PC-3 (cell line): ENCODE measurements at regions not wholly inside any gene's neighbourhood (a gene's known extent, or its start where the extent isn't known, plus 50 kb on each side); places are given as distances from the start of the nearest gene placed in this dataset.

Experiments used
- ATAC-seq: fragments of 200-7000 bp; cut with Tn5 transposase; 2 replicates; pipeline ENCODE4 v1.9.1; 2020; ENCODE audit warnings: mild to moderate bottlenecking, moderate library complexity
- BruUV-seq: library from RNA; stranded (reverse); fragments of 400-500 nt; replicated peaks from 2 replicates; lab custom pipeline; 2021; lab: Mats Ljungman, UMichigan
- CTCF ChIA-PET: fragments of 300-600 bp; sonication (Branson Sonifier 250); formaldehyde crosslinking; loops from one replicate; lab custom pipeline; 2022; ENCODE audit warnings: antibody characterized with exemption; lab: Charles Lee
- POLR2A ChIA-PET: fragments of 300-600 bp; sonication (Branson Sonifier 250); formaldehyde crosslinking; loops from one replicate; lab custom pipeline; 2022; ENCODE audit warnings: antibody characterized with exemption; ENCODE audit not compliant: unreplicated experiment; lab: Charles Lee
- DNase-seq: peaks from one replicate; pipeline ENCODE4 v3.0.0-alpha.2; 2015
- H2AFZ ChIP-seq: fragments of 300-600 bp; sonication (generic); 2 replicates; pipeline ENCODE4 v1.6.0; 2016; ENCODE audit warnings: antibody characterized with exemption, low read length
- H3F3A ChIP-seq: fragments of 300-600 bp; sonication (generic); one replicate; pipeline ENCODE4 v1.6.0; 2017; ENCODE audit warnings: antibody characterized with exemption, low read length, control low read depth, mild to moderate bottlenecking; ENCODE audit not compliant: unreplicated experiment
- H3K27ac ChIP-seq: fragments of 300-600 bp; sonication (generic); 2 replicates; pipeline ENCODE4 v1.5.1; 2016; ENCODE audit warnings: mild to moderate bottlenecking, low read length
- H3K27me3 ChIP-seq: fragments of 300-600 bp; sonication (generic); 2 replicates; pipeline ENCODE4 v1.6.1; 2016; ENCODE audit warnings: low read length, mixed read lengths
- H3K36me3 ChIP-seq: fragments of 300-600 bp; sonication (generic); 2 replicates; pipeline ENCODE4 v1.6.1; 2016; ENCODE audit warnings: low read depth, mixed run types, low read length, mixed read lengths
- H3K4me1 ChIP-seq: fragments of 300-600 bp; sonication (generic); 2 replicates; pipeline ENCODE4 v1.5.1; 2016; ENCODE audit warnings: low read length; ENCODE audit not compliant: insufficient read depth
- H3K4me2 ChIP-seq: fragments of 300-600 bp; sonication (generic); 2 replicates; pipeline ENCODE4 v1.6.0; 2016; ENCODE audit warnings: low read length
- H3K4me3 ChIP-seq: fragments of 300-600 bp; sonication (generic); 2 replicates; pipeline ENCODE4 v1.5.1; 2016; ENCODE audit warnings: mild to moderate bottlenecking, low read length, mixed read lengths
- H3K79me2 ChIP-seq: fragments of 300-600 bp; sonication (generic); 2 replicates; pipeline ENCODE4 v1.6.1; 2017; ENCODE audit warnings: low read length, mixed read lengths
- H3K9ac ChIP-seq: fragments of 300-600 bp; sonication (generic); 2 replicates; pipeline ENCODE4 v1.6.0; 2016; ENCODE audit warnings: mild to moderate bottlenecking, low read length
- H3K9me2 ChIP-seq: fragments of 300-600 bp; sonication (generic); replicated peaks from 2 replicates; pipeline ENCODE4 v1.6.1; 2016; ENCODE audit warnings: mixed run types, low read length, mixed read lengths
- H3K9me3 ChIP-seq: fragments of 300-600 bp; sonication (generic); 2 replicates; pipeline ENCODE4 v1.6.1; 2016; ENCODE audit warnings: low read length, mixed read lengths
- H4K20me1 ChIP-seq: fragments of 300-600 bp; sonication (generic); 2 replicates; pipeline ENCODE4 v1.6.1; 2016; ENCODE audit warnings: low read length, mixed read lengths
- EZH2 ChIP-seq: fragments of 300-600 bp; sonication (generic); IDR thresholded peaks from one replicate; pipeline ENCODE4 v1.6.1; 2017; ENCODE audit warnings: antibody characterized with exemption, mild to moderate bottlenecking, low read length; ENCODE audit not compliant: unreplicated experiment
- EZH2phosphoT487 ChIP-seq: fragments of 300-600 bp; sonication (generic); IDR thresholded peaks from 2 replicates; pipeline ENCODE4 v1.6.1; 2018; ENCODE audit warnings: mild to moderate bottlenecking, antibody characterized with exemption, low read length, borderline replicate concordance
- intact Hi-C: fragments of 100-400 bp; cut with micrococcal nuclease; formaldehyde crosslinking; loops from 2 replicates; pipeline ENCODE4 v1.9.0; 2023
- TF ChIP-seq, protein P1 (sequence below): fragments of 300-600 bp; sonication (generic); conservative IDR thresholded peaks from 2 replicates; pipeline ENCODE4 v1.5.1; 2017; ENCODE audit warnings: antibody characterized with exemption, low read depth, mild to moderate bottlenecking, low read length

DNA sequence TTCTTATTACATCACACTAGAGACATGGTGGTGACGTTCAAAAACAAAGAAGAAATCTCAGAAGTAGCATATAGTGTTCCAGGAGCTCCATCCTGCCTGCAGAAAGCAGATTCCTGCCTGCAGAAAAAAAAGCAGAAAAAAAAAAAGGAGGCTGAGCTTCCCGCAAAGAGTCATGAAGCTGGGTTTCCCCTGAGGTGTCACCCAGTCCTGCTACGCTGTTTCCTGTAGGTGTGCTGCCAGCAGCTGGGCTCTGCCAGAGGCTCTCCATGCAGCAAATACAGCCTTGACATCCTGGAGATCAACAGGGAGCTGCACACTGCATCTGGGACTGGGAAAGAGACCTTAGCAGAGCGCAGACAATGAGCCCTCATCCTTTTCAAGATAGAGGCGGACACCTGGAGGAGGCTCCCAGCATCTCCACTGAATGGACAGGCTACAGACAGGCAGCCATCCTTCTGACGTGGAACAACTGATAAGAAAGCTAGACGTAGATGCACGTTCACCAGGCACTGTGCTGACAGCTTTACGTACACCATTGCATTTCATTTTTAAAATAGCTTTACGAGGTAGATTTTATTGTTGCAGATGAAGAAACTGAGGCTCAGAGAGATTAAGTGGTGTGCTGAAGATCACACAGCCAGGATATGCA, 350.9 kb downstream of the FOXO1 start:
- Histone ChIP-seq H3K4me2 (no peak overlapping the region), H3K4me3 (no peak overlapping the region), H3F3A (no peaks in the 10 kb centered on the region), H3K27me3 (no peaks in the 10 kb centered on the region), H3K4me1 (0 out of 2 replicates have a peak, but pooled peaks cover 5% of the 10 kb centered on the region), H3K27ac (no peak overlapping the region), H3K9me3 (no peaks in the 10 kb centered on the region), H3K79me2 (no peaks in the 10 kb centered on the region), H3K36me3 (no peaks in the 10 kb centered on the region), H4K20me1 (no peaks in the 10 kb centered on the region), H3K9me2 (no peaks in the 10 kb centered on the region), H3K9ac (no peak overlapping the region), H2AFZ (no peak overlapping the region)
- DNase-seq: no peak
- ChIA-PET CTCF (no interaction called here), POLR2A (no interaction called here)
- TF ChIP-seq EZH2phosphoT487 (no peak), EZH2 (no peak)
- TF ChIP-seq, protein P1, sequence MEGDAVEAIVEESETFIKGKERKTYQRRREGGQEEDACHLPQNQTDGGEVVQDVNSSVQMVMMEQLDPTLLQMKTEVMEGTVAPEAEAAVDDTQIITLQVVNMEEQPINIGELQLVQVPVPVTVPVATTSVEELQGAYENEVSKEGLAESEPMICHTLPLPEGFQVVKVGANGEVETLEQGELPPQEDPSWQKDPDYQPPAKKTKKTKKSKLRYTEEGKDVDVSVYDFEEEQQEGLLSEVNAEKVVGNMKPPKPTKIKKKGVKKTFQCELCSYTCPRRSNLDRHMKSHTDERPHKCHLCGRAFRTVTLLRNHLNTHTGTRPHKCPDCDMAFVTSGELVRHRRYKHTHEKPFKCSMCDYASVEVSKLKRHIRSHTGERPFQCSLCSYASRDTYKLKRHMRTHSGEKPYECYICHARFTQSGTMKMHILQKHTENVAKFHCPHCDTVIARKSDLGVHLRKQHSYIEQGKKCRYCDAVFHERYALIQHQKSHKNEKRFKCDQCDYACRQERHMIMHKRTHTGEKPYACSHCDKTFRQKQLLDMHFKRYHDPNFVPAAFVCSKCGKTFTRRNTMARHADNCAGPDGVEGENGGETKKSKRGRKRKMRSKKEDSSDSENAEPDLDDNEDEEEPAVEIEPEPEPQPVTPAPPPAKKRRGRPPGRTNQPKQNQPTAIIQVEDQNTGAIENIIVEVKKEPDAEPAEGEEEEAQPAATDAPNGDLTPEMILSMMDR: no peak
- intact Hi-C loops: no loop called here
- no TSS peak for BruUV-seq
- no peak for ATAC-seq

- no peak overlapping the region for H3K4me2 ChIP-seq
- no peak overlapping the region for H2AFZ ChIP-seq
- H3K9ac ChIP-seq: no peak overlapping the region
- intact Hi-C loops: no loop called here
- ChIA-PET CTCF (no interaction called here), POLR2A (no interaction called here)
- TF ChIP-seq, protein P1: no peak
- TF ChIP-seq EZH2 (no peak), EZH2phosphoT487 (no peak)
- no peak overlapping the region for H3K27ac ChIP-seq
- no peaks in the 10 kb centered on the region for H3F3A ChIP-seq
- H3K9me3 ChIP-seq: no peaks in the 10 kb centered on the region
- no peaks in the 10 kb centered on the region for H3K79me2 ChIP-seq
- no peaks in the 10 kb centered on the region for H4K20me1 ChIP-seq
- 0 out of 2 replicates have a peak, but pooled peaks cover 5% of the 10 kb centered on the region for H3K4me1 ChIP-seq
- no peaks in the 10 kb centered on the region for H3K36me3 ChIP-seq
- no peak overlapping the region for H3K4me3 ChIP-seq
- DNase-seq: no peak
- no peaks in the 10 kb centered on the region for H3K27me3 ChIP-seq
- no peak for ATAC-seq
- no TSS peak for BruUV-seq
- H3K9me2 ChIP-seq: no peaks in the 10 kb centered on the region
Measured at GRCh38 chr13:40316301-40316700, 350.1 kb downstream of the FOXO1 start.

DNA sequence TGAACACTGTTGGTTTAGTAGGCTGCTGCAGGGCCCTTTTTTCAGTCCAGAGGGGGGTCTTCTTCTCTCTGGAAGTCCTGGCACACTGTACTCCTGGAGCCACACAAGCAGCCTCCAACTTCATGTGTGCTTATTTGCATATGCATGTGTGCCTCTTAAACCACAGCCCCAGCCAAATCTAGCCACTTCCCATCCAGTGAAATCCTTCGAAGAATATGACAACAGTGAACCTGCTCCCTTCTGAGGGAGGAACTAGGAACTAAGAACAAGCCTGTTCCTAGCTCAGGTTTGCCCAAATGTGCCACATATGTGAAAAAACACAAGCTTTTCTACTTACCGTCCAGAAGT, 348.5 kb downstream of the FOXO1 start:
- Histone ChIP-seq H3K27ac (no peak overlapping the region), H3K4me2 (no peak overlapping the region), H3F3A (no peaks in the 10 kb centered on the region), H4K20me1 (no peaks in the 10 kb centered on the region), H3K27me3 (no peaks in the 10 kb centered on the region), H2AFZ (no peak overlapping the region), H3K4me1 (0 out of 2 replicates have a peak, but pooled peaks cover 5% of the 10 kb centered on the region), H3K36me3 (no peaks in the 10 kb centered on the region), H3K9ac (no peak overlapping the region), H3K9me3 (no peaks in the 10 kb centered on the region), H3K4me3 (no peak overlapping the region), H3K79me2 (no peaks in the 10 kb centered on the region), H3K9me2 (no peaks in the 10 kb centered on the region)
- intact Hi-C loops: no loop called here
- POLR2A ChIA-PET: no interaction called here
- CTCF ChIA-PET: interaction anchor here (0.6 kb wide), 1 partner anchor 486 kb away, joined by 3 read pairs; no protein-coding TSS in a partner anchor
- ATAC-seq (no peak), DNase-seq (no peak)
- BruUV-seq: no TSS peak
- TF ChIP-seq EZH2 (no peak), EZH2phosphoT487 (no peak)
- TF ChIP-seq, protein P1: no peak
